Activated T-helper 2 cell treated with anti-CD3 and anti-CD28 coated beads, Interferon-gamma antibody, Interleukin-2, Interleukin-4, amounts not matched to agents 10 μg/mL and 5 μg/mL and 100 μg/mL, durations not matched to agents 14 hours and 24 hours and 36 hours (primary cell): ENCODE measurements at regions not wholly inside any gene's neighbourhood (a gene's known extent, or its start where the extent isn't known, plus 50 kb on each side); places are given as distances from the start of the nearest gene placed in this dataset.

Experiments
- DNase-seq: peaks from one replicate; pipeline ENCODE4 v3.0.0; 2021; ENCODE audit warnings: low spot score
- H3K27ac Mint-ChIP-seq: one replicate; pipeline ENCODE4 v1.8.0; 2021; ENCODE audit warnings: mixed read lengths
- H3K27me3 Mint-ChIP-seq: one replicate; pipeline ENCODE4 v1.8.0; 2021; ENCODE audit warnings: low read depth, mixed read lengths
- H3K36me3 Mint-ChIP-seq: one replicate; pipeline ENCODE4 v1.8.0; 2021; ENCODE audit warnings: low read depth, mixed read lengths
- H3K4me1 Mint-ChIP-seq: one replicate; pipeline ENCODE4 v1.8.0; 2021; ENCODE audit warnings: low read depth, mixed read lengths
- H3K4me3 Mint-ChIP-seq: one replicate; pipeline ENCODE4 v1.8.0; 2021; ENCODE audit warnings: low read depth, mild to moderate bottlenecking, moderate library complexity, mixed read lengths
- H3K9me3 Mint-ChIP-seq: one replicate; pipeline ENCODE4 v1.8.0; 2021; ENCODE audit warnings: mixed read lengths
- intact Hi-C: fragments of 100-400 bp; cut with micrococcal nuclease; formaldehyde crosslinking; loops from one replicate; pipeline ENCODE4 v1.15.1; 2023

- Mint-ChIP-seq H3K4me3 (no peak overlapping the region), H3K27me3 (no peaks in the 10 kb centered on the region), H3K9me3 (peaks cover 9% of the 10 kb centered on the region), H3K4me1 (peaks cover 16% of the 10 kb centered on the region), H3K36me3 (peaks cover 7% of the 10 kb centered on the region), H3K27ac (no peak overlapping the region)
- DNase-seq = no peak
- intact Hi-C loops = no loop called here
Measured at GRCh38 chr10:30758338-30758737, 128.8 kb upstream of the LYZL2 start.

GRCh38 chr10:30756896-30757295, 127.3 kb upstream of the LYZL2 start:
- no peak for DNase-seq
- intact Hi-C loops = no loop called here
- H3K4me1 Mint-ChIP-seq = peaks cover 18% of the 10 kb centered on the region
- H3K36me3 Mint-ChIP-seq = peaks cover 7% of the 10 kb centered on the region
- peaks cover 9% of the 10 kb centered on the region for H3K9me3 Mint-ChIP-seq
- H3K27me3 Mint-ChIP-seq = no peaks in the 10 kb centered on the region
- H3K27ac Mint-ChIP-seq = no peak overlapping the region
- H3K4me3 Mint-ChIP-seq = no peak overlapping the region

- Mint-ChIP-seq H3K4me1 (peaks cover 26% of the 10 kb centered on the region), H3K27ac (no peak overlapping the region), H3K36me3 (peaks cover 7% of the 10 kb centered on the region), H3K4me3 (no peak overlapping the region), H3K9me3 (peaks cover 9% of the 10 kb centered on the region), H3K27me3 (no peaks in the 10 kb centered on the region)
- no peak for DNase-seq
- intact Hi-C loops = no loop called here
Measured at GRCh38 chr10:30756151-30756550, 126.6 kb upstream of the LYZL2 start.

- H3K9me3 Mint-ChIP-seq = peaks cover 5% of the 10 kb centered on the region
- no peak overlapping the region for H3K27ac Mint-ChIP-seq
- H3K4me3 Mint-ChIP-seq = no peak overlapping the region
- intact Hi-C loops = no loop called here
- peaks cover 32% of the 10 kb centered on the region for H3K4me1 Mint-ChIP-seq
- peaks cover 4% of the 10 kb centered on the region for H3K36me3 Mint-ChIP-seq
- DNase-seq = no peak
- no peaks in the 10 kb centered on the region for H3K27me3 Mint-ChIP-seq
Measured at GRCh38 chr10:30755441-30755953, 125.9 kb upstream of the LYZL2 start.

- H3K4me1 Mint-ChIP-seq = peaks cover 50% of the 10 kb centered on the region
- H3K27me3 Mint-ChIP-seq = no peaks in the 10 kb centered on the region
- H3K27ac Mint-ChIP-seq = no peak overlapping the region
- H3K9me3 Mint-ChIP-seq = peaks cover 4% of the 10 kb centered on the region
- no peak for DNase-seq
- intact Hi-C loops = no loop called here
- H3K36me3 Mint-ChIP-seq = peaks cover 3% of the 10 kb centered on the region
- H3K4me3 Mint-ChIP-seq = no peak overlapping the region
Measured at GRCh38 chr10:30752481-30752881, 122.9 kb upstream of the LYZL2 start.

- peaks cover 56% of the 10 kb centered on the region for H3K4me1 Mint-ChIP-seq
- DNase-seq = no peak
- peaks cover 4% of the 10 kb centered on the region for H3K9me3 Mint-ChIP-seq
- intact Hi-C loops = loop anchor here (1.0 kb wide), 2 partner anchors 7 to 15 kb away; no protein-coding TSS in a partner anchor
- H3K27ac Mint-ChIP-seq = peak overlapping the region; percentile 65
- no peak overlapping the region for H3K4me3 Mint-ChIP-seq
- no peaks in the 10 kb centered on the region for H3K27me3 Mint-ChIP-seq
- H3K36me3 Mint-ChIP-seq = peaks cover 3% of the 10 kb centered on the region
Measured at GRCh38 chr10:30751678-30752331, 122.3 kb upstream of the LYZL2 start.

GRCh38 chr10:30750971-30751677, 121.6 kb upstream of the LYZL2 start:
- Mint-ChIP-seq H3K4me3 (no peak overlapping the region), H3K4me1 (peaks cover 58% of the 10 kb centered on the region), H3K9me3 (no peaks in the 10 kb centered on the region), H3K27me3 (no peaks in the 10 kb centered on the region), H3K36me3 (no peaks in the 10 kb centered on the region), H3K27ac (peak overlapping the region; percentile 65)
- intact Hi-C loops = loop anchor here (1.0 kb wide), 2 partner anchors 8 to 14 kb away; no protein-coding TSS in a partner anchor
- no peak for DNase-seq

- no peaks in the 10 kb centered on the region for H3K9me3 Mint-ChIP-seq
- peaks cover 63% of the 10 kb centered on the region for H3K4me1 Mint-ChIP-seq
- H3K27me3 Mint-ChIP-seq = no peaks in the 10 kb centered on the region
- DNase-seq = no peak
- no peak overlapping the region for H3K4me3 Mint-ChIP-seq
- intact Hi-C loops = no loop called here
- no peaks in the 10 kb centered on the region for H3K36me3 Mint-ChIP-seq
- H3K27ac Mint-ChIP-seq = peak overlapping the region; percentile 65
Measured at GRCh38 chr10:30749385-30749784, 119.8 kb upstream of the LYZL2 start.

GRCh38 chr10:30748152-30748973, 118.8 kb upstream of the LYZL2 start:
- Mint-ChIP-seq H3K27ac (peak overlapping the region; percentile 65), H3K4me1 (peaks cover 62% of the 10 kb centered on the region), H3K36me3 (no peaks in the 10 kb centered on the region), H3K27me3 (no peaks in the 10 kb centered on the region), H3K9me3 (no peaks in the 10 kb centered on the region), H3K4me3 (no peak overlapping the region)
- intact Hi-C loops = no loop called here
- no peak for DNase-seq

- intact Hi-C loops = no loop called here
- Mint-ChIP-seq H3K4me1 (peaks cover 67% of the 10 kb centered on the region), H3K4me3 (no peak overlapping the region), H3K27me3 (no peaks in the 10 kb centered on the region), H3K9me3 (no peaks in the 10 kb centered on the region), H3K36me3 (no peaks in the 10 kb centered on the region), H3K27ac (peak overlapping the region; percentile 62)
- DNase-seq = no peak
Measured at GRCh38 chr10:30747633-30748032, 118.1 kb upstream of the LYZL2 start.

- intact Hi-C loops = no loop called here
- peak overlapping the region; percentile 16 for H3K27ac Mint-ChIP-seq
- no peak for DNase-seq
- H3K4me3 Mint-ChIP-seq = no peak overlapping the region
- no peaks in the 10 kb centered on the region for H3K36me3 Mint-ChIP-seq
- H3K27me3 Mint-ChIP-seq = no peaks in the 10 kb centered on the region
- peaks cover 67% of the 10 kb centered on the region for H3K4me1 Mint-ChIP-seq
- H3K9me3 Mint-ChIP-seq = no peaks in the 10 kb centered on the region
Measured at GRCh38 chr10:30745953-30746352, 116.4 kb upstream of the LYZL2 start.

GRCh38 chr10:30744106-30744505, 114.6 kb upstream of the LYZL2 start:
- H3K27me3 Mint-ChIP-seq = no peaks in the 10 kb centered on the region
- H3K9me3 Mint-ChIP-seq = peaks cover 4% of the 10 kb centered on the region
- H3K4me1 Mint-ChIP-seq = peaks cover 49% of the 10 kb centered on the region
- H3K36me3 Mint-ChIP-seq = no peaks in the 10 kb centered on the region
- H3K27ac Mint-ChIP-seq = no peak overlapping the region
- no peak overlapping the region for H3K4me3 Mint-ChIP-seq
- DNase-seq = no peak
- intact Hi-C loops = no loop called here
